Activated CD8-positive, alpha-beta T cell treated with anti-CD3 and anti-CD28 coated beads, Interleukin-2, amount 10 ng/mL, durations not matched to agents 7 days and 5 days (primary cell): ENCODE measurements at regions not wholly inside any gene's neighbourhood (a gene's known extent, or its start where the extent isn't known, plus 50 kb on each side); places are given as distances from the start of the nearest gene placed in this dataset.

Source experiments
- ATAC-seq: fragments of 150-1000 bp; cut with Tn5 transposase; one replicate; pipeline ENCODE4 v1.10.0; 2021; ENCODE audit warnings: moderate library complexity
- CTCF ChIA-PET: fragments of 350-600 bp; sonication (Branson Sonifier 250); formaldehyde crosslinking; loops from one replicate; lab custom pipeline; 2021; ENCODE audit warnings: antibody characterized with exemption; lab: Charles Lee
- POLR2A ChIA-PET: fragments of 350-600 bp; sonication (Branson Sonifier 250); formaldehyde crosslinking; loops from one replicate; lab custom pipeline; 2021; ENCODE audit warnings: antibody characterized with exemption; lab: Charles Lee
- DNase-seq: peaks from one replicate; pipeline ENCODE4 v3.0.0-alpha.2; 2020
- H3K27ac Mint-ChIP-seq: one replicate; pipeline ENCODE4 v1.8.0; 2021; ENCODE audit warnings: mild to moderate bottlenecking, mixed read lengths
- H3K27me3 Mint-ChIP-seq: one replicate; pipeline ENCODE4 v1.8.0; 2021; ENCODE audit warnings: low read depth, mixed read lengths
- H3K36me3 Mint-ChIP-seq: one replicate; pipeline ENCODE4 v1.8.0; 2021; ENCODE audit warnings: low read depth, mixed read lengths
- H3K4me1 Mint-ChIP-seq: one replicate; pipeline ENCODE4 v1.8.0; 2021; ENCODE audit warnings: low read depth, mixed read lengths
- H3K4me3 Mint-ChIP-seq: one replicate; pipeline ENCODE4 v1.8.0; 2021; ENCODE audit warnings: mild to moderate bottlenecking, mixed read lengths
- H3K9me3 Mint-ChIP-seq: one replicate; pipeline ENCODE4 v1.8.0; 2022; ENCODE audit warnings: mixed read lengths; ENCODE audit not compliant: insufficient read depth

GRCh38 chr12:75894965-75895754 is 136.4 kb downstream of the PHLDA1 start:
- POLR2A ChIA-PET = no interaction called here
- CTCF ChIA-PET = no interaction called here
- Mint-ChIP-seq H3K36me3 (no peaks in the 10 kb centered on the region), H3K27me3 (peaks cover 26% of the 10 kb centered on the region), H3K4me3 (no peak overlapping the region), H3K4me1 (no peaks in the 10 kb centered on the region), H3K9me3 (no peaks in the 10 kb centered on the region), H3K27ac (no peak overlapping the region)
- ATAC-seq = no peak
- no peak for DNase-seq

- H3K27me3 Mint-ChIP-seq = peaks cover 25% of the 10 kb centered on the region
- H3K36me3 Mint-ChIP-seq = no peaks in the 10 kb centered on the region
- H3K4me3 Mint-ChIP-seq = no peak overlapping the region
- H3K4me1 Mint-ChIP-seq = no peaks in the 10 kb centered on the region
- CTCF ChIA-PET = no interaction called here
- H3K27ac Mint-ChIP-seq = no peak overlapping the region
- POLR2A ChIA-PET = no interaction called here
- ATAC-seq (no peak), DNase-seq (no peak)
- H3K9me3 Mint-ChIP-seq = no peaks in the 10 kb centered on the region
Measured at GRCh38 chr12:75893765-75894164, 137.8 kb downstream of the PHLDA1 start.

- Mint-ChIP-seq H3K27ac (no peak overlapping the region), H3K9me3 (no peaks in the 10 kb centered on the region), H3K4me3 (no peak overlapping the region), H3K27me3 (peaks cover 23% of the 10 kb centered on the region), H3K36me3 (no peaks in the 10 kb centered on the region), H3K4me1 (no peaks in the 10 kb centered on the region)
- ATAC-seq (no peak), DNase-seq (no peak)
- POLR2A ChIA-PET = no interaction called here
- CTCF ChIA-PET = interaction anchor here (1.2 kb wide), 1 partner anchor 138 kb away, joined by 3 read pairs; the partner anchor contains the start of gene PHLDA1
Measured at GRCh38 chr12:75892731-75893408, 138.7 kb downstream of the PHLDA1 start.

GRCh38 chr12:75891072-75891471 is 140.5 kb downstream of the PHLDA1 start:
- Mint-ChIP-seq H3K36me3 (no peaks in the 10 kb centered on the region), H3K27ac (no peak overlapping the region), H3K9me3 (no peaks in the 10 kb centered on the region), H3K4me1 (no peaks in the 10 kb centered on the region), H3K27me3 (peaks cover 16% of the 10 kb centered on the region), H3K4me3 (no peak overlapping the region)
- ATAC-seq = no peak
- CTCF ChIA-PET = interaction anchor here (1.1 kb wide), 1 partner anchor 129 kb away, joined by 3 read pairs; no protein-coding TSS in a partner anchor
- POLR2A ChIA-PET = interaction anchor here (0.8 kb wide), 1 partner anchor 13 kb away, joined by 4 read pairs; no protein-coding TSS in a partner anchor
- DNase-seq = no peak

GRCh38 chr12:75890660-75891059 is 140.9 kb downstream of the PHLDA1 start:
- Mint-ChIP-seq H3K9me3 (no peaks in the 10 kb centered on the region), H3K4me1 (no peaks in the 10 kb centered on the region), H3K4me3 (no peak overlapping the region), H3K27me3 (peaks cover 16% of the 10 kb centered on the region), H3K36me3 (no peaks in the 10 kb centered on the region), H3K27ac (no peak overlapping the region)
- no peak for ATAC-seq
- no peak for DNase-seq
- POLR2A ChIA-PET = interaction anchor here (0.8 kb wide), 1 partner anchor 13 kb away, joined by 4 read pairs; no protein-coding TSS in a partner anchor
- CTCF ChIA-PET = interaction anchor here (1.1 kb wide), 1 partner anchor 129 kb away, joined by 3 read pairs; no protein-coding TSS in a partner anchor

GRCh38 chr12:75890141-75890540 is 141.4 kb downstream of the PHLDA1 start:
- CTCF ChIA-PET = interaction anchor here (1.1 kb wide), 1 partner anchor 130 kb away, joined by 3 read pairs; no protein-coding TSS in a partner anchor
- DNase-seq (no peak), ATAC-seq (no peak)
- Mint-ChIP-seq H3K4me1 (no peaks in the 10 kb centered on the region), H3K9me3 (no peaks in the 10 kb centered on the region), H3K27me3 (peaks cover 16% of the 10 kb centered on the region), H3K4me3 (no peak overlapping the region), H3K27ac (no peak overlapping the region), H3K36me3 (no peaks in the 10 kb centered on the region)
- POLR2A ChIA-PET = no interaction called here

GRCh38 chr12:75888874-75889613 is 142.5 kb downstream of the PHLDA1 start:
- no peak for ATAC-seq
- Mint-ChIP-seq H3K27ac (no peak overlapping the region), H3K9me3 (no peaks in the 10 kb centered on the region), H3K4me1 (no peaks in the 10 kb centered on the region), H3K36me3 (no peaks in the 10 kb centered on the region), H3K4me3 (no peak overlapping the region), H3K27me3 (peaks cover 22% of the 10 kb centered on the region)
- no peak for DNase-seq
- ChIA-PET POLR2A (no interaction called here), CTCF (no interaction called here)

GRCh38 chr12:75888399-75888798 is 143.2 kb downstream of the PHLDA1 start:
- Mint-ChIP-seq H3K36me3 (no peaks in the 10 kb centered on the region), H3K4me3 (no peak overlapping the region), H3K27ac (no peak overlapping the region), H3K27me3 (peaks cover 28% of the 10 kb centered on the region), H3K9me3 (no peaks in the 10 kb centered on the region), H3K4me1 (no peaks in the 10 kb centered on the region)
- CTCF ChIA-PET = no interaction called here
- POLR2A ChIA-PET = no interaction called here
- ATAC-seq (no peak), DNase-seq (no peak)

- no peaks in the 10 kb centered on the region for H3K36me3 Mint-ChIP-seq
- DNase-seq (no peak), ATAC-seq (no peak)
- H3K27me3 Mint-ChIP-seq = peaks cover 31% of the 10 kb centered on the region
- H3K4me3 Mint-ChIP-seq = no peak overlapping the region
- no peaks in the 10 kb centered on the region for H3K9me3 Mint-ChIP-seq
- no peak overlapping the region for H3K27ac Mint-ChIP-seq
- CTCF ChIA-PET = no interaction called here
- POLR2A ChIA-PET = no interaction called here
- no peaks in the 10 kb centered on the region for H3K4me1 Mint-ChIP-seq
Measured at GRCh38 chr12:75887979-75888378, 143.6 kb downstream of the PHLDA1 start.

- POLR2A ChIA-PET = no interaction called here
- no peak overlapping the region for H3K4me3 Mint-ChIP-seq
- no peaks in the 10 kb centered on the region for H3K4me1 Mint-ChIP-seq
- DNase-seq (no peak), ATAC-seq (no peak)
- peaks cover 43% of the 10 kb centered on the region for H3K27me3 Mint-ChIP-seq
- H3K27ac Mint-ChIP-seq = no peak overlapping the region
- H3K36me3 Mint-ChIP-seq = no peaks in the 10 kb centered on the region
- CTCF ChIA-PET = no interaction called here
- H3K9me3 Mint-ChIP-seq = no peaks in the 10 kb centered on the region
Measured at GRCh38 chr12:75884465-75884985, 147.1 kb downstream of the PHLDA1 start.

- POLR2A ChIA-PET = no interaction called here
- H3K9me3 Mint-ChIP-seq = no peaks in the 10 kb centered on the region
- CTCF ChIA-PET = no interaction called here
- DNase-seq (no peak), ATAC-seq (no peak)
- no peak overlapping the region for H3K4me3 Mint-ChIP-seq
- H3K27ac Mint-ChIP-seq = no peak overlapping the region
- H3K27me3 Mint-ChIP-seq = peaks cover 41% of the 10 kb centered on the region
- H3K36me3 Mint-ChIP-seq = no peaks in the 10 kb centered on the region
- no peaks in the 10 kb centered on the region for H3K4me1 Mint-ChIP-seq
Measured at GRCh38 chr12:75883241-75883640, 148.3 kb downstream of the PHLDA1 start.
